Thymus (tissue), 11 donors: ENCODE measurements at regions not wholly inside any gene's neighbourhood (a gene's known extent, or its start where the extent isn't known, plus 50 kb on each side); places are given as distances from the start of the nearest gene placed in this dataset.
"Not testable (repeated sequence)": the region's sequence is repeated elsewhere in the genome, so short reads cannot be mapped to it uniquely, and the experiment has no call there.

Source experiments
- DNase-seq, 9 donors: peaks; one replicate each; pipeline ENCODE4 v3.0.0-alpha.2; 2013; ENCODE audit warnings: low spot score in 9 of 9, low read depth in 6 of 9, missing footprints in 1 of 9
- H3K27ac ChIP-seq, 2 donors: one replicate each; pipeline ENCODE4 v1.5.1; 2013; ENCODE audit warnings: control low read depth in 1 of 2, low read depth in 1 of 2, low read length in 1 of 2, mild to moderate bottlenecking in 1 of 2, moderate library complexity in 1 of 2
- H3K27me3 ChIP-seq, 2 donors: one replicate each; pipeline ENCODE4 v1.5.1; 2013; ENCODE audit warnings: low read length in 1 of 2; ENCODE audit not compliant: control insufficient read depth in 2 of 2, insufficient read depth in 1 of 2
- H3K36me3 ChIP-seq, 2 donors: one replicate each; pipeline ENCODE4 v1.5.1; 2013; ENCODE audit warnings: low read length in 1 of 2, mild to moderate bottlenecking in 1 of 2, moderate library complexity in 1 of 2; ENCODE audit not compliant: control insufficient read depth in 2 of 2, insufficient read depth in 2 of 2
- H3K4me1 ChIP-seq, 2 donors: one replicate each; pipeline ENCODE4 v1.5.1; 2013; ENCODE audit warnings: low read length in 2 of 2; ENCODE audit not compliant: control insufficient read depth in 2 of 2, insufficient read depth in 2 of 2
- H3K4me3 ChIP-seq, 2 donors: one replicate each; pipeline ENCODE4 v1.5.1; 2013; ENCODE audit warnings: low read length in 2 of 2, control low read depth in 1 of 2, mild to moderate bottlenecking in 1 of 2
- H3K9me3 ChIP-seq, 2 donors: one replicate each; pipeline ENCODE4 v1.5.1; 2013; ENCODE audit warnings: low read length in 1 of 2, mild to moderate bottlenecking in 1 of 2; ENCODE audit not compliant: control insufficient read depth in 2 of 2, insufficient read depth in 1 of 2
- WGBS: extraction: QIAGEN DNeasy Blood & Tissue Kit; methylation state at CpG from one replicate; pipeline ENCODE4 v1.1.7; 2013; 5-methylcytosine and 5-hydroxymethylcytosine counted together
- donor health status: healthy.

DNA sequence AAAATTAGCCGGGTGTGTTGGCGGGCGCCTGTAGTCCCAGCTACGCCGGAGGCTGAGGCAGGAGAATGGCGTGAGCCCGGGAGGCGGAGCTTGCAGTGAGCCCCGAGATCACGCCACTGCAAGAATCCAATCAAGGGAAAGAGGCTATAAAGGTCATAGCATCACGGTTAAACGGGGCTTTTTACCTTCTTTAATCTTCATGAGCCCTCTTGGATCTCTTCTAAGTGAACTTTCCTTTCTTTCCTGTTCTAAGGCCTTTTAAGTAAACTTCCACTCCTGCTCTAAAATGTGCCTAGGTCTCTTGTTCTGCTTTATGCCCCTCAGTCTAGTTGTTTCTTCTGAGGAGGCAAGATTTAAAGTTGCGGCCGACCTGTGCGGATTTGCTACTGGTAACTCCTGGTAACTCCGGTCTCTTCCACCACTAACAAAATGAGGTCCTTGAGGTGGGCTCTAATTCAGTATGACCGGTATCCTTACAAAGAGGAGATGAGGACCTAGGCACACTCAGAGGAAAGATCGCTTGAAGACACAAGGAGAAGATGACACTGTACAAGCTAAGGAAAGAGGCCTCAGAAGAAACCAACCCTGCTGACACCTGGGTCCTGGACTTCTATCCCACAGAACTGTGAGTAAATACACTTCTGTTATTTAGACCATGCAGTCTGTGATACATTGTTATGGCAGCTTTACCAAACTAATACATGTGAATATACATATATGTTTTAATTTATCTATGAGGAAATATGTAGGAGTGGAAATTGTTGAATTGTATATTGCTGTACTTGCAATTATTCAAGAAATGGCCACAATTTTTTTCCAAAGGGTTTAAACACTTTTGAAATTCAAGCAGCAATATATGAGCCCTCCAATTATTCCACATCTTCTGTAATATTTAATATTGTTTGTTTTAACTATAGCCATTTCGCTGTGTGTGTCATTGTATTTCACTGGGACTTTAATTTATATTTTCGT is 331.5 kb upstream of the CNTNAP2 start:
- WGBS, result 93% methylated on average over 20 of the region's 20 CpGs
- Histone ChIP-seq H3K4me3 (no peak overlapping the region), H3K9me3 (no peaks in the 10 kb centered on the region), H3K36me3 (no peaks in the 10 kb centered on the region), H3K27me3 (no peaks in the 10 kb centered on the region), H3K4me1 (no peaks in the 10 kb centered on the region), H3K27ac (no peak overlapping the region)
- no peak for DNase-seq

DNA sequence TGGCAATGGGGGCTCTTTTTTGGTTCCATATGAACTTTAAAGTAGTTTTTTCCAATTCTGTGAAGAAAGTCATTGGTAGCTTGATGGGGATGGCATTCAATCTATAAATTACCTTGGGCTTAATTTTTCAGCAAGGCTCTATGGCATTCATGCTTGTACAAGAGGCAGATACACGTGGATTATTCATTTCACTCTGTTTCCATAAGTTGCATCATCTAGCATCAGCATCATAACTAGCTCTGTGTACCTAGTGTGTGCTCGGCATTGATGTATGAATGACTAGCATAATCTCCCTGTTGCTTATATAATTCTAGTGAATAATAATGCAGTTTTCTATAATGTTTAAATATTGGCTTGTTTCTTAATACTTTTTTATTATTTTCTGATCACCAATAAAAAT is 335.2 kb upstream of the CNTNAP2 start:
- 73% methylated on average over 2 of the region's 2 CpGs for WGBS
- not testable (repeated sequence) for DNase-seq, H3K27ac ChIP-seq

DNA sequence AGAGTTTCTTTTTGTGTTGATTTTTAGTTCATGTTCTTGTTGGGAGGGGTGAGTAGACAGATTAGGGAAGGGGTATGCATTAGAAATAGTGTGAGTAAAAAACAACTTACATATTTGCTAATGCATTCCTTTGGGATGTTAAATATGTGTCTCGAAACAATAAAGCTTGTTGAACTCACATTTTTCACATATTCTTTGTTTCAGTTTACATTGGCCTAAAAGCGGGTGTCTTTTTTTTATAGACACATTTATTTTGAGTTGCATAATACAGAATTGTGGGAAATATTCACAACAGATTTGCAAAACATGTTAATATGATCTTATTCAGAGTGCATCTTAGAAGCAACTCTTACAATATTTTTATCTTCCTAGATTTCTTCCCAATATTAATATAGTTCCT is 337.5 kb upstream of the CNTNAP2 start:
- H3K27me3 ChIP-seq, result no peaks in the 10 kb centered on the region
- H3K4me3 ChIP-seq, result no peak overlapping the region
- H3K36me3 ChIP-seq, result no peaks in the 10 kb centered on the region
- H3K27ac ChIP-seq, result no peak overlapping the region
- no peak for DNase-seq
- 87% methylated on average over 2 of the region's 2 CpGs for WGBS
- no peaks in the 10 kb centered on the region for H3K4me1 ChIP-seq
- no peaks in the 10 kb centered on the region for H3K9me3 ChIP-seq

More for the DNA sequence above, 335.2 kb upstream of the CNTNAP2 start:
- not testable (repeated sequence) for H3K9me3 ChIP-seq, H3K4me3 ChIP-seq, H3K4me1 ChIP-seq, H3K27me3 ChIP-seq, H3K36me3 ChIP-seq

DNA sequence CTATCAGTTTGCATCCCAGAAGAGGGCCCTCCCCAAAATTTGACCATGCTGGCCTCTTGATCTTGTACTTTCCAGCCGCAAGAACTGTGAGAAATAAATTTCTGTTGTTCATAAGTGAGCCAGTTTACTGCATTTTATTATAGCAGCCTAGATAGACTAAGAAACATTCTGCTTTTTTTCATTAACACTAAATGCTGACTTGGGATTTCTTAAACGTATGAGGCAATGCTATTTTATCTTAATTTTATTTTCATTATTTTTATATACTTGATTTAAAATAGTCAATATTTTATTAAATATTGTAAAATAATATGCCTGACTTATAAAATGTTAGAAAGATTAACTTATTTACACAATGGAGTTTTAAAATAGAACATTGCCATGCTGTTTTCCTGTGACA is 341.8 kb upstream of the CNTNAP2 start:
- Histone ChIP-seq H3K27me3 (no peaks in the 10 kb centered on the region), H3K36me3 (no peaks in the 10 kb centered on the region), H3K4me1 (no peaks in the 10 kb centered on the region), H3K9me3 (no peaks in the 10 kb centered on the region), H3K4me3 (no peak overlapping the region), H3K27ac (no peak overlapping the region)
- WGBS, result 93% methylated on average over 2 of the region's 2 CpGs
- DNase-seq, result no peak

DNA sequence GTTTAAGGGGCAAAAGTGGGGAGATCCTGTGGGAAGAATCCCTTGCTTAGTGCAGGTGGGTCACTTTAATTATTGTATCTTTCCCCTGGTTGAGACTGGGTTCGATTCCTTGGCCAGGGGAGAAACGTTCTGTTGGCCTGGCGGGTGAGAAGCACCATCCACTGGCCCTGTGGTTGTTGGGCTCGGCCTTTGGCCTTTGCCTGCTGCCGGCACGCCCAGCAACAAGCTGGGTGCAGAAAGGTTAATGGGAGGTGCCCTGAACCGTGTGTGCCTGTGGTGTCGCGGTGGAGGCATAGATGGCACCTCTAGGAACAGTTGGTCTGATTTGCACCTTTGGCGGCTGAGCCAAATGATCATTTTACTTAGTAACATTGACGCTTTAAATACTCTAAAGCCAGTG is 363.6 kb upstream of the CNTNAP2 start:
- H3K9me3 ChIP-seq, result peaks cover 0 to 17% of the 10 kb centered on the region in 2 donors
- no peak for DNase-seq
- WGBS, result 94% methylated on average over 11 of the region's 11 CpGs
- H3K4me3 ChIP-seq, result no peak overlapping the region
- no peaks in the 10 kb centered on the region for H3K36me3 ChIP-seq
- no peaks in the 10 kb centered on the region for H3K4me1 ChIP-seq
- H3K27ac ChIP-seq, result no peak overlapping the region
- H3K27me3 ChIP-seq, result no peaks in the 10 kb centered on the region

DNA sequence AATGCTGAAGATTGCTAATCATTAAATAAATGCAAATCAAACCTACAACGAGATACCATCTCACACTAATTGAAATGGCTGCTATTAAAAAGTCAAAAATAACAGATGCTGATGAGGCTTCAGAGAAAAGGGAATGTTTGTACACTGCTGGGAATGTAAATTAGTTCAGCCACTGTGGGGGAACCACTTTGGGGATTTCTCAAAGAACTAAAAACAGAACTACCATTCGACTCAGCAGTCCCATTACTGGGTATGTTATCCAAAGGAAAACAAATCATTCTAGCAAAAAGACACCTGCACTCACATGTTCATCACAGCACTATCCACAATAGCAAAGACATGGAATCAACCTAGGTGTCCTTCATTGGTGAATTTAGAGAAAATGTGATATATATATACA is 379.0 kb upstream of the CNTNAP2 start:
- no peak for DNase-seq
- Histone ChIP-seq H3K9me3 (no peaks in the 10 kb centered on the region), H3K4me3 (no peak overlapping the region), H3K27me3 (no peaks in the 10 kb centered on the region), H3K27ac (no peak overlapping the region), H3K36me3 (no peaks in the 10 kb centered on the region), H3K4me1 (no peaks in the 10 kb centered on the region)
- WGBS, result 86% methylated on average over 2 of the region's 2 CpGs

DNA sequence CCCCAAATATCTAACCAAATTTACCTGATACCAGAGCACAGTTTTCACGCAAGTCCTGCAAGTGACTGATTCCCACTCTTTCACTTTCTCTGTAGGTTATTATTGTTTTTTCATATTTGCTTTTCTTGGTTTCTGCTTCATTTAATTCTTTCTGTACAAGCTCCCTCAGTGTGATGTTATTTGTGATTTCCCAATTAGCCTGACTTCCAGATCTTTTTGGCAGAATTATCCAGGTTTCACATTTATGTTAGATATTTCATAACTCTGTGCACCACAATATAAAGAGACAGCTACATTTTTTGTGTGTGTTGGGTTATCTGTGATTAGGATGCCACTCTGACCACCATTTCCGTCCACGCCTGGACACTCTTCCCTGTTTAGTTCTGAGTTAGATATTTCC is 381.5 kb upstream of the CNTNAP2 start:
- no peak for DNase-seq
- H3K4me1 ChIP-seq, result no peaks in the 10 kb centered on the region
- whole genome bisulfite sequencing, result 97% methylated on average over 3 of the region's 3 CpGs

DNA sequence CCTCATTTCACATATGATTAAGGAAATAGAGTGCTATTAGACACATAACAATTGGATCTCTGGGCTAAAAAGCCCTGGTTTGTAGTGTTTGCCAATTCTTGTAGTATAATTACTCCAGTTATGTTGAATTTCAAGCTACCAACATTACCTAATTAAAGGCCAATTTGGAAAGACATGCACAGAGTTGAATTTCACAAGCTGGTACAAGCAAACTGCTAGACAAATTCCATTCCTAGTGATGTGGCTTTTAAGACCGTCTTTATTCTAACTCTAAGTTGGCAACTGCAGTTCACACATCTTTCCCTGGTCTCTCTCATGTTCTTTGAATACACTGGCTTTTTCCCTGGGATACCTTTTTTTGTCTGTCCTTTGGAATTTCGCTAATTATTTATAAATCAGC is 384.1 kb upstream of the CNTNAP2 start:
- Histone ChIP-seq H3K36me3 (no peaks in the 10 kb centered on the region), H3K27ac (no peak overlapping the region), H3K4me1 (no peaks in the 10 kb centered on the region), H3K27me3 (no peaks in the 10 kb centered on the region), H3K9me3 (no peaks in the 10 kb centered on the region), H3K4me3 (no peak overlapping the region)
- 60% methylated on average over 2 of the region's 2 CpGs for WGBS
- no peak for DNase-seq

More for the DNA sequence above, 381.5 kb upstream of the CNTNAP2 start:
- Histone ChIP-seq H3K9me3 (no peaks in the 10 kb centered on the region), H3K27me3 (no peaks in the 10 kb centered on the region), H3K4me3 (no peak overlapping the region), H3K27ac (no peak overlapping the region), H3K36me3 (no peaks in the 10 kb centered on the region)

DNA sequence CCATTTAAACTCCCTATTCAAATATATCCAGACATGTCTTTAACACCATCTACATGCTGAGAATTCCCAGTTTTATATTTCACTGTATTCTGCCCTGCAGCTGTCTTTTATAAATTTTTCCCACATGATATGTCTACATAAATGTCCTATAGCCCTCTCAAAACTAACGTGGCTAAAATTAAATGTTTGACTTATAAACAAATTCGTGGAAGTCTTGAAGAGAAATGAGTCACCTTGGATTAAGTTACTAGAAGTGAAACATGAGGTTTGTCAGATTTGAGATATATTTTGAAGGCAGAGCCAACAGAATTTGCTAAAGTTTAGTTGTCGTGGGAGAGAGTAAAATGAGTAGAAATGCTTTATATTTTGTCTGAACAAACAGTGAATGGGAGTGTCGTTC is 386.9 kb upstream of the CNTNAP2 start:
- 83% methylated on average over 4 of the region's 4 CpGs for WGBS
- H3K4me1 ChIP-seq, result no peaks in the 10 kb centered on the region
- no peaks in the 10 kb centered on the region for H3K27me3 ChIP-seq
- no peak overlapping the region for H3K27ac ChIP-seq
- H3K4me3 ChIP-seq, result no peak overlapping the region
- no peak for DNase-seq
- no peaks in the 10 kb centered on the region for H3K36me3 ChIP-seq
- no peaks in the 10 kb centered on the region for H3K9me3 ChIP-seq
